GM10248 (cell line): ENCODE measurements at regions not wholly inside any gene's neighbourhood (a gene's known extent, or its start where the extent isn't known, plus 50 kb on each side); places are given as distances from the start of the nearest gene placed in this dataset.
"Not testable (repeated sequence)": the region's sequence is repeated elsewhere in the genome, so short reads cannot be mapped to it uniquely, and the experiment has no call there.

ENCODE experiments used
- CTCF ChIA-PET: fragments of 300-600 bp; sonication (Branson Sonifier 250); formaldehyde crosslinking; extraction: SDS; loops from one replicate; lab custom pipeline; 2021; ENCODE audit warnings: antibody characterized with exemption; lab: Yijun Ruan, JAX
- POLR2A ChIA-PET: fragments of 350-650 bp; sonication (Branson Sonifier 250); formaldehyde crosslinking; extraction: SDS; loops from one replicate; lab custom pipeline; 2020; ENCODE audit warnings: antibody characterized with exemption; lab: Yijun Ruan, JAX
- DNase-seq: peaks from one replicate; pipeline ENCODE4 v3.0.0; 2012; ENCODE audit errors: extremely low spot score
- TF ChIP-seq, protein P1 (sequence below): IDR thresholded peaks from 2 replicates; pipeline ENCODE4 v1.5.1; 2012; ENCODE audit warnings: mild to moderate bottlenecking, low read depth; ENCODE audit errors: extremely low read depth, missing control alignments, control extremely low read depth

GRCh38 chr3:151675858-151676615 is 57.7 kb upstream of the AADACL2 start:
- POLR2A ChIA-PET = no interaction called here
- CTCF ChIA-PET = interaction anchor here (1.7 kb wide), 1 partner anchor 20 kb away, joined by 4 read pairs; no protein-coding TSS in a partner anchor
- TF ChIP-seq, protein P1, sequence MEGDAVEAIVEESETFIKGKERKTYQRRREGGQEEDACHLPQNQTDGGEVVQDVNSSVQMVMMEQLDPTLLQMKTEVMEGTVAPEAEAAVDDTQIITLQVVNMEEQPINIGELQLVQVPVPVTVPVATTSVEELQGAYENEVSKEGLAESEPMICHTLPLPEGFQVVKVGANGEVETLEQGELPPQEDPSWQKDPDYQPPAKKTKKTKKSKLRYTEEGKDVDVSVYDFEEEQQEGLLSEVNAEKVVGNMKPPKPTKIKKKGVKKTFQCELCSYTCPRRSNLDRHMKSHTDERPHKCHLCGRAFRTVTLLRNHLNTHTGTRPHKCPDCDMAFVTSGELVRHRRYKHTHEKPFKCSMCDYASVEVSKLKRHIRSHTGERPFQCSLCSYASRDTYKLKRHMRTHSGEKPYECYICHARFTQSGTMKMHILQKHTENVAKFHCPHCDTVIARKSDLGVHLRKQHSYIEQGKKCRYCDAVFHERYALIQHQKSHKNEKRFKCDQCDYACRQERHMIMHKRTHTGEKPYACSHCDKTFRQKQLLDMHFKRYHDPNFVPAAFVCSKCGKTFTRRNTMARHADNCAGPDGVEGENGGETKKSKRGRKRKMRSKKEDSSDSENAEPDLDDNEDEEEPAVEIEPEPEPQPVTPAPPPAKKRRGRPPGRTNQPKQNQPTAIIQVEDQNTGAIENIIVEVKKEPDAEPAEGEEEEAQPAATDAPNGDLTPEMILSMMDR = no peak
- DNase-seq = no peak

DNA sequence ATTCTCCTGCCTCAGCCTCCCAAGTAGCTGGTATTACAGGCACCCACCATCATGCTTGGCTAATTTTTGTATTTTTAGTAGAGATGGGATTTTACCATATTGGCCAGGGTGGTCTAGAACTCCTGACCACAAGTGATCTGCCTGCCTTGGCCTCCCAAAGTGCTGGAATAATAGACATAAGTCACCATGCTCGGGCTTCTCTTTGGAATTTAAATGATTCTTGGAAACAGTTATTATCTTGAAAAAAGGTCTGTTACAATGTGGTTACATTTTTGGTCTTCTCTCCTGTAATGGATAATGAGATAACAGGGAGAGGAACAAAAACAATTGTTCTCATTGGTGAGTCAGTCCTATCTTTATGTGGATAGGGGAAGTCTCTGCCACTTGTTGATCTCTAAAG is 59.8 kb upstream of the AADACL2 start:
- TF ChIP-seq, protein P1 = no peak
- DNase-seq = no peak
- CTCF ChIA-PET = no interaction called here
- POLR2A ChIA-PET = no interaction called here

DNA sequence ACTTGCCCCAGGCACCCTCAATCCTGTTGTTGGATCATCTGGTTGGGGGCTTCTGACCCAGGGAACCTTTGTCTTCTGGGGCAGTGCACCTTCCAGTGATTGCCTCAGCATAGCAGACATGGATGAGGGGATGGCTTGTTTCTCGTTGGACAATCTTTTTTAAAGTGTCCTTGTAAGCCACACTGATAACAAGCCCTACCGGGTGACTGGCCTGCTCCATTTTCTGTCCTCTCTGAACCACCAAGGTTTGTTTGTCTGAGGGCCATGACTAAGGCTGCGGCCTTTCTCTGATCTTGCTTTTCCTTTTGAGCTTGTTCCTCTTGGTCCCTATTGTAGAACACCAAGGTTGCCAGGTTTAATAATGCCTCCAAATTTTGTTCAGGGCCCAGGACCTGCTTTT is 66.0 kb upstream of the AADACL2 start:
- CTCF ChIA-PET, POLR2A ChIA-PET, DNase-seq: not testable (repeated sequence)

GRCh38 chr3:151660885-151661284 is 72.8 kb upstream of the AADACL2 start:
- ChIA-PET POLR2A (no interaction called here), CTCF (no interaction called here)
- TF ChIP-seq, protein P1 = no peak
- no peak for DNase-seq

DNA sequence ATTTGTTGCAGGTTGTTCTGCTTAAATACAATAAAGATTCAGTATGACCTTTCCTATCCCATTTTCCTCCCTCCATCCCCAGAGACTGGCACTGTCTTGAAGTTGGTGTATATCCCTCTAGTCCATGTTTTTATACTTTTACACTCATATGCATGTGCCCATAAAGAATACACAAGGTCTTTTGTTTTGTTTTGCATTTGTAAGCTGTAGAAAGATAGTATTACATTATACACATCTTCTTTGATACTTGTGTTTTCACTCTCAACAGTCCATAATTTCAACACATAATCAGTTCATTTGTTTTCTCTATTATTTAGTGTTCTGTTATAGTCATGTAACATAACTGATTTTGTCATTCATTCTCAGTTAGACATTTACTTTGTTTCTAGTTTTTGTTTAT is 88.7 kb upstream of the AADACL2 start:
- TF ChIP-seq, protein P1 = no peak
- DNase-seq = no peak
- CTCF ChIA-PET = no interaction called here
- POLR2A ChIA-PET = no interaction called here

- POLR2A ChIA-PET = no interaction called here
- CTCF ChIA-PET = no interaction called here
- DNase-seq = no peak
- TF ChIP-seq, protein P1 = no peak
Measured at GRCh38 chr3:151644020-151644620, 89.6 kb upstream of the AADACL2 start.

DNA sequence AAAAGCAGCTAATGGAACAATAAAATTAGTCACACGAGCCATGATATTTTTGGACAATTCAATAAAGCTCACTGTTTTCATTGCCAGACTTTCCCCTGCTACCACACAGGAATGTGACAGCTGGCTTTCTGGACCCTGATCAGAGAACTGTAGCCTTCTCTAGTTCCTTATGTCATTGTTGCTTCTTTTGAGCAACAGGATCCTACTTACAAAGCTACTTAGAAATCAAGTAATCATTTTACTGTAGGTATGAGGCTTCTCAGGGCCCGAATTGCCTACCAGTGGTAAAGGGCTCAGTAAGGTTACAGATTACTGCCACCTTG is 94.3 kb upstream of the AADACL2 start:
- TF ChIP-seq, protein P1 = no peak
- ChIA-PET CTCF (interaction anchor here (1.5 kb wide), 1 partner anchor 9 kb away, joined by 3 read pairs; no protein-coding TSS in a partner anchor), POLR2A (no interaction called here)
- DNase-seq = no peak
